ENCODE measurements at regions not wholly inside any gene's neighbourhood (a gene's known extent, or its start where the extent isn't known, plus 50 kb on each side); places are given as distances from the start of the nearest gene placed in this dataset.

GRCh38 chr6:50123688-50124087 is 74.0 kb upstream of the DEFB112 start:
- no peak for TF ChIP-seq CTCF (IDR thresholded peaks at IDR 0.05 in 4 of 5, conservative IDR thresholded peaks at IDR 0.05 in 1 of 5)
- TF ChIP-seq POLR2A (IDR thresholded peaks at IDR 0.05) = no peak
